ENCODE measurements at regions not wholly inside any gene's neighbourhood (a gene's known extent, or its start where the extent isn't known, plus 50 kb on each side); places are given as distances from the start of the nearest gene placed in this dataset.

DNA sequence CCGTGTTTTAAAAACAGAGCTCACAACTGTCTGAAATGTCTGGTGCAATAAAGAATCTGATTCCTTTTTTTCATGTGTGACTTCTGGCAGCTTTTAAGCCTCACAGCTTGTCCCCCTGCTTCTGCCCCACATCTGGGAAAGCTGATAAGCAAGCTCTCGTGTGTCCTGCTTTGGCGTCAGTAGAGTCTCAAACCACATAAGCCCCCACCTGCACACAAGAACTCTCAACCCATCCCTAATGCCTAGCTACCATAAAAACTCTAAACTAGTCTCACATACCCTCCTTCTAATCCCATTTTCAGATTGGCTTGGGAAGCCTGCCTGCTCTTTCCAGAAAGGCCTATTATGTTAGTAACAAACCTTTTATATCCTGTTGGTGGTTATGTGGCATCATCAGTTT lies 94.6 kb upstream of the DAB1 start:
- TF ChIP-seq, protein P1, sequence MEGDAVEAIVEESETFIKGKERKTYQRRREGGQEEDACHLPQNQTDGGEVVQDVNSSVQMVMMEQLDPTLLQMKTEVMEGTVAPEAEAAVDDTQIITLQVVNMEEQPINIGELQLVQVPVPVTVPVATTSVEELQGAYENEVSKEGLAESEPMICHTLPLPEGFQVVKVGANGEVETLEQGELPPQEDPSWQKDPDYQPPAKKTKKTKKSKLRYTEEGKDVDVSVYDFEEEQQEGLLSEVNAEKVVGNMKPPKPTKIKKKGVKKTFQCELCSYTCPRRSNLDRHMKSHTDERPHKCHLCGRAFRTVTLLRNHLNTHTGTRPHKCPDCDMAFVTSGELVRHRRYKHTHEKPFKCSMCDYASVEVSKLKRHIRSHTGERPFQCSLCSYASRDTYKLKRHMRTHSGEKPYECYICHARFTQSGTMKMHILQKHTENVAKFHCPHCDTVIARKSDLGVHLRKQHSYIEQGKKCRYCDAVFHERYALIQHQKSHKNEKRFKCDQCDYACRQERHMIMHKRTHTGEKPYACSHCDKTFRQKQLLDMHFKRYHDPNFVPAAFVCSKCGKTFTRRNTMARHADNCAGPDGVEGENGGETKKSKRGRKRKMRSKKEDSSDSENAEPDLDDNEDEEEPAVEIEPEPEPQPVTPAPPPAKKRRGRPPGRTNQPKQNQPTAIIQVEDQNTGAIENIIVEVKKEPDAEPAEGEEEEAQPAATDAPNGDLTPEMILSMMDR (conservative IDR thresholded peaks at IDR 0.05 in 1 of 2, IDR thresholded peaks at IDR 0.05 in 1 of 2; ENCODE audit: extremely low read depth in 1 of 2, insufficient read depth in 1 of 2, low read depth in 1 of 2, low read length in 2 of 2), result no peak
- no peak for TF ChIP-seq EZH2 (IDR thresholded peaks at IDR 0.05; ENCODE audit: borderline replicate concordance, low read length)

All from mammary epithelial cell (primary cell).